GM19043 (cell line): ENCODE measurements at regions not wholly inside any gene's neighbourhood (a gene's known extent, or its start where the extent isn't known, plus 50 kb on each side); places are given as distances from the start of the nearest gene placed in this dataset.
"Not testable (repeated sequence)": the region's sequence is repeated elsewhere in the genome, so short reads cannot be mapped to it uniquely, and the experiment has no call there.

Experiments
- ATAC-seq: cut with Tn5 transposase; IDR thresholded peaks from one replicate; pipeline ENCODE4 v1.9.1; 2021; ENCODE audit warnings: low read depth; ENCODE audit not compliant: unreplicated experiment

DNA sequence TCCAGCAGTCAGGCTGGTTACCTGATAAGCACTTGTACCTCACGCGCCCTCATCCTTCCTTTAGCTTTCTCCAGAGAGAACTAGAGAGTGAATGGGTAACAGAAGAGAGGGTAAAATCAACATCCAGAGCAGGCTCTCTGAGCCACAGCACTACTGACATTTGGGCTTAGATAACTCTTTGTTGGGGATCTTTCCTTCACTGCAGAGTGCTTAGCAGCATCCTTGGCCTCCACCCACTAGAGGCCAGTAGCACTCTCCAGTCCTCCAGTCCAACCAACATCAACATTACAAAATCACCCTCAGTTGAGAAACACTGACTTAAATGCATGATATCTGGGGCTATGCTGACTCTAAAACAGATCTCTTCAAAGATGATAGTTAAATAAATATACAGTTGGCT, 220.7 kb downstream of the TACR3 start:
- no peak for ATAC-seq

DNA sequence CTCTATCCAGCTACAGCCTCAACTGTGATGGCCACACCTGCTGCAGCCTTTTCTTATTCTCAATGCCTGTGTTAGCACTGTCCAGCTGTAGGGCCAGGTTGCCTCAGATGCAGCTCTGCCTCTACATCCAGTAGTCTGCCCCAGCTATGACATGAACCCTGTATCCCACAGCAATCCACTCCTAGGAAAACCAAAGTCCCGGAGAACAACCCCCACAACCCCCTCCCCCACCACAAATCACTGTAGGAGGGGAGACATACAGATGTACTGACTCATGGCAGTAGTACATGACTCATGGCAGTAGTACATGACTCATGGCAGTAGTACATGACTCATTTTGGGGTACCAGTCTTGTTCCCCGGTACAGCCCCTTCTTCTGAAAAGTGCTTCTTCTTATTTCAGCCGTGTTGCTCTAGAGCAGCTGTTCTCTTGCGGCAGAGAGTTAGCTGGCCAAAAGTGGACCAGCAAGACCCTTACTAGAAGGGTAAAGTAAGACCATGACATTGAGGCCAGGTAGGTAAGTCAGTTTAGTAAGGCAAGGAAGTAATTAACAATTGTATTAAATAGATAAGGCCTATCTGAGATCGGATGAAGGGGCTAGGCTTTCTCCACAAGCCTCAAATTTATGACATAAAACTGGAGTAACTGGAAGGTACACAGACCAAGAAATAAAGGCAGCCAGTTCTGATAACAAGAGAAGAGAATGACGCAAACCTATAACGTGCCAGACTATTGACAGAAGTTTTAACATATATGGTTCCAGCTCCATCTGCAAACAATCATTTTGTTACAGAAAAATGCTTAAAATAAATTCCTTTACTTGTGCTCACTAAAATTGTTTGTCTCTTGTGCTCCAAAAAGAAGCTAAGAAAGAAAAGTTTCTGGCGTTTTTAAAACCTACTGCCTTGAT, 221.4 kb downstream of the TACR3 start:
- peak; percentile 80 for ATAC-seq

DNA sequence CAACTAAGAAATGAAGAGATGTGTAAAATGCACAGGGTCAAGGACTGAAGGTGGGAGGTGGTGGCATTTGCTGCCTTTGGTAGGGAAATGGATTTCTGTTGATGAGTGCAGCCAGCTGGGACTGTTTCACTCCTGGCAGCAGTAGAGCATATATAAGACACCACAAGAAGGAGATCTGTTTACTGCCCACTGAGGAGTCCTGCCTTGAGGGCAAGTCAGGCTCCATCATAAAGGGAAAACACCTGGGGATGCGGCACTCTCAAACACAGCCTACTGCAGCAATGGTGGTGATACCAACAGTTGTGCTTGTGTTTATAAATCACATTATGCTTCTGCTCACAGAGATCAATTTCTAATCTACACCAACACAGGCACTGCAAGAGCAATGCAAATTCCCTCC, 222.1 kb downstream of the TACR3 start:
- peak; percentile 37 for ATAC-seq

DNA sequence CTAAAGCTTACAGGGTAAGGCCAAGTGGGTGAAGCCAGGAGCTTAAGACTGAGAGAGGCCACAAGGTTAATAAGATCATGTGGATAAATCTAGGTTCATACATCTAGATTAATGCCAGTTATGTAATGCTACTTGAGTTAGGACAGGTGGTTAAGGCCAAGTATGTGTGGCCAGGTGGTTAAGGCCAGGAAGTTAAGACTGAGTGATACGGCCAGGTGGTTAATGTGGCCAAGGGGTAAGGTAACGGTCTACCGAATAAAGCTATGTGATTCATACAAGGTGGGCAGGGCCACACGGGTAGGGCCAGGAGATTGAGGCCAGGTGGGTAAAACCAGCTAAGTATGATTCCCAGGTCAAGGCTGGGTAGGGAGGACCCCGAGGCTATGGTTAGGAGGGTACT, 223.0 kb downstream of the TACR3 start:
- no peak for ATAC-seq

DNA sequence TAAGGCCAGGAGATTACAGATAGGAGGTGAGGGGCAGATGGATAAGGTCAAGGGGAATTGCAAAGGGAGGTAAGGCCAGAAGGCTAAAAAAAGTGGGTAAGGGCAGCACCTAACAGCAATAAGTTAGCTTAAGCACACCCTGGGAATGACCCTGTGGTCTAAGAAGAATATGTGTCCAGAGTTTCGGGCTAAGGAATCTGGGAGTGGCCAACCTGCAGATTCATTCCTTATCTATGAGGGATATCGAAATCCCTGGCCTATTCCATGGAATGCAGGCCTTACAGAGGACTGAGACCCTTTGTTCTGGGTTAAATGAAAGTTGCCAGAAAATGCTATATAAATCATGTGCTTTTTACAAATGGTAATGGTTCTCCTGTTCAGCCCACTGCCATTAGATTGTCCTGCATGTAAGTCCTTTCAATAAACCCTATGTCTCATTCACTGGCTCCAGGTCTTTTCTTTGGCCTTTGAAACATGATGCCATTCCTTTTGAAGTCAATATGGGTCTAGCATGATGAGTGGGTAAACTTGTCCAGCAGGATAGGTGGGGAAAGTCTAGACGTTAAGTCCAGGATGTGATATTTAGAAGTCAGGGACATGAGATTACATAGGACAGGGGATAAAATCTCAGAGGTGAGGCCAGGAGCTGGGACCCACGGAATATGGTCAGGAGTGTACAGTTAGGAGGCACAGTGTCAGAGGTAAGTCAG, 226.2 kb downstream of the TACR3 start:
- ATAC-seq: no peak

DNA sequence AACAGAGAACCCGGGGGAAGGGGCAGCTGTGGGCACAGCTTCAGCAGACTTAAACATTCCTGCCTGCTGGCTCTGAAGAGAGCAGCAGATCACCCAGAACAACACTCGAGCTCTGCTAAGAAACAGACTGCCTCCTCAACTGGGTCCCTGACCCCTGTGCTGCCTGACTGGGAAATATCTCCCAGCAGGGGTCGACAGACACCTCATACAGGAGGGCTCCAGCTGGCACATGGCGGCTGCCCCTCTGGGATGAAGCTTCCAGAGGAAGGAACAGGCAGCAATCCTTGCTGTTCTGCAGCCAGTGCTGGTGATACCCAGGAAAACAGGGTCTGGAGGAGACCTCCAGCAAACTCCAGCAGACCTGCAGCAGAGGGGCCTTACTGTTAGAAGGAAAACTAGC, 234.5 kb downstream of the TACR3 start:
- ATAC-seq: not testable (repeated sequence)

DNA sequence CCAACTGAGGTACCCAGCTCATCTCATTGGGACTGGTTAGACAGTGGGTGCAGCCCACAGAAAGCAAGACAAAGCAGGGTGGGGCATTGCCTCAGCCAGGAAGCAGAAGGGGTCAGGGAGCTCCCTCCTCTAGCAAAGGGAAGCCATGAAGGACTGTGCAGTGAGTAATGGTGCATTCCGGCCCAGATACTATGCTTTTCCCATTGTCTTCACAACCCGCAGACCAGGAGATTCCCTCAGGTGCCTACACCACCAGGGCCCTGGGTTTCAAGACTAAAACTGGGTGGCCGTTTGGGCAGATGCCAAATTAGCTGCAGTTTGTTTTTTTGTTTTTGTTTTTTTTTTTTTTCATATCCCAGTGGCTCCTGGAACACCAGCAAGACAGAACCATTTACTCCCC, 235.3 kb downstream of the TACR3 start:
- no peak for ATAC-seq

DNA sequence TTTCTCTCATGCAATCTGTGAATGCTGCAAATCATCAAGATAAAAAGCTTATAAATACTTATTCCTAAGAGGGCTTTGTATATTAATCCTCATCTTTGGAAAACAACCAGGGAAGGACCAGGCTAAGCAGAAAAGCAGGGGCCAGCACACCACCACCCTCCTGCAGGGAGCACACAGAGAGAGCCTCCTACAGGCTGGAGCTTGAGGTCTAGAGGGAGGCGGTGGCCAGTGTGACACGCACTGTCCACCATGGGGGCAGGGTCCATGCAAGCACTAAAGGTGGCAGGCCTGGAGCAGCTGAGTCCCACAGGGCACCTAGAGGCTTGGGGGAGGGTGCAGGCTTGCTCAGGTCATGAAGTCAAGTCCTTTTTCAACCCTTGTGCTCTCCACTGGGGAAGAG, 236.9 kb downstream of the TACR3 start:
- ATAC-seq: no peak

DNA sequence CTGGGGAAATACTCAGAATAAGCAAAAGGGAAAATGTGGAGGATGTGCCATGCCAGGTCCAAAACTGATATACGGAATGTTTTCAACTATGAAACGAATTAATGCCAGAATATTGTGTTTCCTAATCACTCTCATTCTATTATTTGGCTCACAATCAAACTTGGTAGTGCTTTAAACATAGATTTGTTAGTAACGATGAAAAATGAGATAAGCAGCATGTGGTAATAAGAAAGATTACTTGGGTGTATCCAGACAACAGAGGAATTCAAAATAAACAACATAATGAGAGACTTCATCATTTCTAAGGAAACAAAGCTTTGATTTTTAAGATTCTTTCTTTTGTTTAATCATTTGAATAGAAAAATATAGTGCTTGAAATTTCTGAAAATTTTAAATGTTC, 237.3 kb downstream of the TACR3 start:
- ATAC-seq: no peak

DNA sequence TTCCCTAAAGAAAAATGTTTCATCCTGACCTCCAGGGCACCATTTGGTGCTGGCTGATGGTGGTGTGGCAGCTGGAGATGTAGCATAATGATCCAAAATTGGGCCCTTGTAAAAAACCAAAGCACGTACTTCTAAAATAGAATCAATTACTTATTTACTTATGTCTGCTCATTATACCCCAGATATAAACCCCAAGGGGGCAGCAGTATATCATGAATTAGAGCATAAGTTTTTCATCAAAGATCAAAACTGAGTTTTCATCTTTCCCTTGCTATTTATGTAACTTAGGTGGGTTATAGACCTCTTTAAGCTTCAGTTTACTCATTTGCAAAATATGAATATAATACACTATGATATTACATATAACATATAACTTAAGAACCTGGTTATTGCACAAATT, 241.1 kb downstream of the TACR3 start:
- ATAC-seq: no peak

DNA sequence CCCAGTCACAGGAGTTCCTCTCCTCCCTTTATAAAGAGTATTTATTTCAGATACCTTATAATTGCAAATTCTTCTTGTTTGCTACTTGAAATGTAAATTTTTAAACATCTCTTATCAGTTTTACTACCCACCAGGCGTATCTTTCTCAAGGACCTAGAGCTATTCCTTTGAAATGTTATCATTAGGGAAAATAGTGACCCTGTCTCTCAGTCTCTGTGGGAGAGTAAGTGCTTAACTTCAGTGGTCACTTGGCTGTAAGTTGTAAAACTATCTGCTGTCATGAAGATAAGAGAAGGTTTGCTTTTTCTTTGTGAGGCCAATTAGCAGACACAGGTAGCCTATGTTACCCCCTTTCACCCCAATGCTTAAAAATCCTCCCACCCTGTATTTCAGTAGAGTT, 241.6 kb downstream of the TACR3 start:
- ATAC-seq: no peak

DNA sequence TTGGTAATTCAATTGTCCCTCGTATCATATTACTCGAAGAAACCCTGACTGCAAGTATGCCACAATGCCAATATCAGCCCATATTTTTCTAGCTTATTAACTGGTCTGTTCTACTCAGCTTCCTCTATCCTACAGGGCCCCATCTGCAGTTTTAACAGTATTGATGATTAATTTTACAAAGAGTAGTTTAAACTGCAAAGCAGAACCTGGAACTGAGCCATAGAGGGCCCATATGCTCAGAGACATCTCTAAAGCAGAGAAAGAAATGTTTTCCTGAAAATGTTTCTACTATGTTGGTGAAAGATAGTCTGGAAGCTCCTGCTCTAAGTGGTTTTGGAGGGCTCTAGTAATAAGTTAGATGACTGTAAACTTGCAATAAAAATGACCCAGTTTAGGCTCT, 259.4 kb upstream of the CENPE start:
- no peak for ATAC-seq

DNA sequence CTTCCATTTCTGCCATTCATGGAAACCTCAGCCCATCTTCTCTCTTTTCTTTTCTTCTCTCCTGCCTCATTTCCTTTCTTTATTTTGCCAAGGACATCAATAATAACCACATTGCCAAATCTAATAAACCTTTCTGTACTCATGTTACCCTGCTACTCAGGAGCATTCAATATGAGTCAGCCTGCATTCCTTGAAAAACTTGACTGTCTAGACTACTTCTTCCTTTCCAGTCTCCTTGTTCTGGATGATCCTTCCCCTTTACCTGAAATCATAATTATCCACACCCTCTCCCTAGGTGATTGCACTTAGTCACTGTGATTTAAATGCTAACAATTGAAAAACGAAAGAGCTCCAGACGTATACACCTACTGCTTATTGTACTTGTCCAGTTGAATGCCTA, 253.2 kb upstream of the CENPE start:
- ATAC-seq: no peak

DNA sequence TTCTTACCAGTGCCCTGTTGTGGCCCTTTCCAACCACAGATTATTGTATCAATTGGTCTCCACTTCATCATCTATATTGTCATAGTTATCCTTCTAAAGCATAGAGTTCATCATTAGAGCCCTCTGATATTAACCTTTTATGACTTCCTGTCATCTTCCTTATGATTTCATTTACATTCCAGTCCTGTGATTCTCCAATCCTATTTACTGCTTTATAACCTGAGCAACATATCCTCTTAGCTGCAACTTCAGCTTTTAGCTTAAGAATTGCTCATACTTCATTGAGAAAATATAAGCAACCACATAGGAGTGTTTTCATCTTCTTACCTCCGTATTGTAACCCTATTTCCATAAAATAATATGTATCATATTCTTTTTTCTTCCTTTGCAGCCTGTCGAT, 252.6 kb upstream of the CENPE start:
- ATAC-seq: no peak

DNA sequence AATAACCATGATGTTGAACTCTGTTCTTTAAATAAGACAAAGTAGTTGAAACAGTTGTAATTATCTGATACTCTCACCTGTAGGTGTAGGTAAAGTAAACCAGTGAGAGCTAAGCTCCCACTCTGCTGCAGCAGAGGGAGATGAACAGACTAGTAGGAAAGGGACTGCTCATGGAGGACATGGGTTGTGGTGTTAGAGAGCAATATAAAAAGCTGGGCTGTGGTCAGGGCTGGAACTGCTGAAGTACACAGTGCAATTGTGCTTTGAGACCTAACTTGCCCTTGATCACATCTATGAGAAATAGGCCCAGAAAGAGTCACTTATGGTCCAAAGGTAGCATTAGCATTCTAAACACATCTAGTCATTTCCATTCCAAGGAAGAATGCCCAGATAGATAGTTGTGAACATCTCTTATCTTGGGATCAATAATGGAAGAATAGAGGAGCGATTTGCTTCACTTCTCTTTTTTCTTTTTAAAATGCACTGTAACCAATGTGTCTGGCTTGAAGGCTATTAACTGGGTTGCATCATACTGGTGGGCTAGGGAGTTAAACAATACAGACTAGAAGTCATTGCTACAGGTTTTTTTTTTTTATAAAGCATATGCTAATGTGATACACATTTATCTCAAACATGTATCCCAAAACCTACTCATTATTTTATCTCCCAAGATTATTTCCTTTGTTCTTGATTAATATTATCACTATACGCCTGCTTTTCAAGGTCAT, 251.3 kb upstream of the CENPE start:
- ATAC-seq: no peak

DNA sequence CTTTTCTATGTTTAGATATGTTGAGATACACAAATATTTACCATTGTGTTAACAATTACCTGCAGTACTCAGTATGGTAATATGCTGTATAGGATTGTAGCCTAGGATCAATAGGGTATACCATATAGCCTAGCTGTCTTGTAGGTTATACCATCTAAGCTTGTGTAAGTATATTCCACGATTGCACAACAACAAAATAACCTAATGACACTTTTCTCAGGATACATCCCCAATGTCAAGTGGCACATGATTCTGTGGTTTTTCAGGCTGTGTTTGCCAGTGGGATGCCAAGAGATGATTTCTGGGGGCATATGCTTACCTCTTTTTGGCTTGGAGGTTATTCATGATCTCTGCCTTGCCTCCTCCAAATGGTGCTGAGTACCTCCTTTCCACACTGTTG, 247.2 kb upstream of the CENPE start:
- no peak for ATAC-seq

DNA sequence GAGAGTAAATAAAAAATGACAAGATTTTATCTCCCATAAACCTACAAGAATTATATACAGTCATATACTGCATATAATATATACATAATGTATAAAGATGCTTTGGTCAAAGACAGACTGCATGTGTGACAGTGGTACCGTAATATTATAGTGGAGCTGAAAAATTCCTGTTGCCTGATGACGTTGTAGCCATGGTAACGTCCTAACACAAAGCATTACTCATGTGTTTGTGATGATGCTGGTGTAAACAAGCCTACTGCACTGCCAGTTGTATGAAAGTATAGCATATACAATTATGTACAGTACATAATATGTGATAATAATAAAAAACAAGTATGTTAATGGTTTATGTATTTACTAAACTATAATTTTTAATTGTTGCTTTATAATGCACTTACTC, 245.2 kb upstream of the CENPE start:
- ATAC-seq: no peak

DNA sequence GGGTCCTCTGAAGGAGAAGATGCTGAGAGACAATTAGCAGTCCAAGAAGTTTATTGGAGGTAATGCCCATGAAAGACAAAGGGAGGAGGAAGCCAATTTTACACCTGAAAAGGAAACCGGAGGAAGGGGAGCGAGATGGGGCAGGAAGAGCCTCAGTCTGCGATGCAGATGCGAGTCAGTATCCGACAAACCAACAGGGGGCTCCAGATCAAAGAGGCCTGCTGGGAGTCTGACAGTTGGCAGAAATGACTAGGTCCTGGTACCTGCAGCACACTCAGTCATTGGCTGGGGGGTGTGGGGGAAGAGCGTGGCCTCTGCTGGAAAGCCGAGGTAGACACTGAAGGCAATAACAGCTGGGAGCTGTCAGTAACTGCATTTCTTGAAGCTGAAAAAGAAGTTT, 231.1 kb upstream of the CENPE start:
- ATAC-seq: no peak

DNA sequence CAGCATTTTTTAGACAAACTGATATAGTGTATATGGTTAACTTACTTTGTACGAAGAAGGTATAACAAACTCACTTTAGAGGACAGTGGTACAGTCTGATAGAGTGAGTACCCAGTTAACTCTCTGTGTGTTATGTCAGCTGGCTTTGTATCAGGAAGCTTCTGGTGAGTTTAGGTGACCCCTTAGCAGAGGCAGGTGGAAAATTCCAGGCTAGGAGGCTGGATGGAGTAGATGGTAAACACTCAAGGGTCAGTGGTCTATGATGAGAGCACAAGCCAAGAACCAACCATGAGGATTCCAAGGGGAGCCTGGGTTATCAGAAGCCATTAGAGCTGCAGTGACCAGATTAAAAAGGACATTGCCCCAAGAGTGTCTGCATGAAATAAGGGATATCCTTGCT, 227.3 kb upstream of the CENPE start:
- ATAC-seq: no peak

DNA sequence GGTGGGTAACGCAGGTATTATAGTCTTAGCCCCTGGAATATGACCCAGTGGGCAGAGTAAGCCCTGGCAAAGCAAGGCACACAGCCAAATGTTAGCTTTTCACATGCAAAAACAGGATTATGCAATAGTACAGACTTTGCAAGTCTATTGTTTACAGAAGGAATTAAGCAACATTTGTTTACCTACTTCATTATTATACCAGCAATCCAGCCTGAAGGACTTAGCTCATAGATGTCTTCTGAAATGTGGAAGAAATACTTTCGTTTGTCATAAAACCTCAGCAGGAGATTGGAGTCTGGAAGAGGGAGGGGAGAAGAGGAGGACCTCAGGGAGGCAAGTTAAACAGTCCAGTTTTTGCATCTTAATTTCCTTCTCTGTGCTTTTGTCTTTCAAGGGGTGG, 226.7 kb upstream of the CENPE start:
- ATAC-seq: no peak

DNA sequence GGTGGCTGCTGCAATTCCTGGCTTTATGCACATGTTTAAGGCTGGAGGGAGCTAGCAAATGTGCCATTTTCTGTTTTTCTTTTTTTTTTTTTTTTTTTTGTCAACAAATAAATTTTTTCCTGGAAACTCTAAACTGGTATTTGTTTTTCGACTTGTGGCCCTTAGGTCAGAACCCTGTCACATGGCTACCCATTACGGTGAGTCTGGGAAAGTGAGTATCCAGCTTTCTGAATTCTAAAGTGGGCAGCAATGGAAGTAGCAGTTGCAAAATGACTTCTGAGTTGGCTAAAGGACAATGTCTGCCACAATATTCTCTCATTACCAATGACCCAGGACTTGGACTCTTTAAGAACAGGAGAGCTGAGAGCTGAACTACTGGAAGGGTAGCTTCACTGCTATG, 225.1 kb upstream of the CENPE start:
- ATAC-seq: no peak
